SK-N-SH (cell line): ENCODE measurements at regions not wholly inside any gene's neighbourhood (a gene's known extent, or its start where the extent isn't known, plus 50 kb on each side); places are given as distances from the start of the nearest gene placed in this dataset.

ENCODE experiments used
- CTCF ChIA-PET: fragments of 300-600, 350-600 bp; formaldehyde crosslinking; extraction: SDS; loops from one replicate; lab custom pipeline; 2021; lab: Yijun Ruan, JAX
- POLR2A ChIA-PET: fragments of 350-600 bp; sonication (Branson Sonifier 250); formaldehyde crosslinking; extraction: SDS; loops from one replicate; lab custom pipeline; 2020; ENCODE audit warnings: antibody characterized with exemption, inconsistent platforms; lab: Yijun Ruan, JAX
- DNase-seq: peaks from one replicate; pipeline ENCODE4 v3.0.0; 2012
- H2AFZ ChIP-seq: fragments of 200-600 bp; sonication (generic); 2 replicates; pipeline ENCODE4 v1.8.1; 2016; ENCODE audit warnings: antibody characterized with exemption, mild to moderate bottlenecking, low read depth
- H3F3A ChIP-seq: fragments of 200-600 bp; sonication (generic); replicated peaks from 2 replicates; pipeline ENCODE3; 2016; ENCODE audit warnings: antibody characterized with exemption, mild to moderate bottlenecking; ENCODE audit not compliant: insufficient read depth
- H3K27ac ChIP-seq, 2 experiments: fragments of 200-500 bp in 1 of 2; fragments of 200-600 bp in 1 of 2; sonication (Bioruptor generic) in 1 of 2; sonication (generic), shearing (Covaris generic) in 1 of 2; 2 replicates each; pipeline versions ENCODE4 v1.5.1 to v1.6.1; 2014 to 2016; ENCODE audit warnings: low read depth in 2 of 2, inconsistent platforms in 1 of 2, low read length in 1 of 2, mild to moderate bottlenecking in 1 of 2, mixed read lengths in 1 of 2
- H3K27me3 ChIP-seq: fragments of 200-600 bp; sonication (generic), shearing (Covaris generic); 2 replicates; pipeline ENCODE4 v1.6.1; 2016; ENCODE audit warnings: mixed run types; ENCODE audit not compliant: insufficient read depth
- H3K36me3 ChIP-seq, 2 experiments: fragments of 200-500 bp in 1 of 2; fragments of 200-600 bp in 1 of 2; sonication (Bioruptor generic) in 1 of 2; sonication (generic) in 1 of 2; replicated peaks in 1 of 2; 2 replicates each; pipeline versions ENCODE3 to v1.5.1; 2014 to 2016; ENCODE audit warnings: low read length in 1 of 2, mild to moderate bottlenecking in 1 of 2; ENCODE audit not compliant: insufficient read depth in 2 of 2, control insufficient read depth in 1 of 2
- H3K4me1 ChIP-seq, 2 experiments: fragments of 200-500 bp in 1 of 2; fragments of 200-600 bp in 1 of 2; sonication (Bioruptor generic) in 1 of 2; sonication (generic), shearing (Covaris generic) in 1 of 2; 2 replicates each; pipeline versions ENCODE4 v1.5.1 to v1.6.1; 2014 to 2016; ENCODE audit warnings: low read depth in 1 of 2, low read length in 1 of 2, mixed run types in 1 of 2; ENCODE audit not compliant: insufficient read depth in 2 of 2, control insufficient read depth in 1 of 2
- H3K4me2 ChIP-seq: fragments of 200-600 bp; sonication (generic), shearing (Covaris generic); 2 replicates; pipeline ENCODE4 v1.6.1; 2017; ENCODE audit warnings: mixed run types
- H3K4me3 ChIP-seq, 2 experiments: fragments of 200-500 bp in 1 of 2; fragments of 200-600 bp in 1 of 2; sonication (Bioruptor generic) in 1 of 2; sonication (generic), shearing (Covaris generic) in 1 of 2; 2 replicates each; pipeline versions ENCODE4 v1.5.1 to v1.8.1; 2014 to 2016; ENCODE audit warnings: low read depth in 2 of 2, inconsistent platforms in 1 of 2, low read length in 1 of 2, mild to moderate bottlenecking in 1 of 2, mixed read lengths in 1 of 2, moderate library complexity in 1 of 2
- H3K79me2 ChIP-seq: fragments of 200-600 bp; sonication (generic); 2 replicates; pipeline ENCODE4 v1.8.1; 2017; ENCODE audit warnings: mild to moderate bottlenecking; ENCODE audit not compliant: insufficient read depth
- H3K9ac ChIP-seq: fragments of 200-600 bp; sonication (generic); 2 replicates; pipeline ENCODE4 v1.6.1; 2017; ENCODE audit warnings: mixed run types
- H3K9me2 ChIP-seq: fragments of 200-600 bp; sonication (generic); 2 replicates; pipeline ENCODE4 v1.6.1; 2017; ENCODE audit warnings: mixed run types
- H3K9me3 ChIP-seq: fragments of 200-600 bp; sonication (generic); 2 replicates; pipeline ENCODE4 v1.6.1; 2017; ENCODE audit warnings: mixed run types, mild to moderate bottlenecking, moderate library complexity
- H4K20me1 ChIP-seq: fragments of 200-600 bp; sonication (generic); 2 replicates; pipeline ENCODE4 v1.6.1; 2017; ENCODE audit warnings: mild to moderate bottlenecking, mixed run types; ENCODE audit not compliant: insufficient read depth
- CTCF ChIP-seq: fragments of 200-600 bp; sonication (generic); IDR thresholded peaks from 2 replicates; pipeline ENCODE4 v1.6.1; 2017; ENCODE audit warnings: antibody characterized with exemption, mild to moderate bottlenecking, moderate library complexity
- ELF1 ChIP-seq: IDR thresholded peaks from 2 replicates; pipeline ENCODE4 v1.4.0; 2012
- EP300 ChIP-seq, 2 experiments: IDR thresholded peaks; 2 replicates each; pipeline versions ENCODE4 v1.4.0 to v1.6.1; 2012; ENCODE audit warnings: borderline replicate concordance in 1 of 2, low read depth in 1 of 2, low read length in 1 of 2
- FOSL2 ChIP-seq: IDR thresholded peaks from 2 replicates; pipeline ENCODE4 v1.4.0; 2012; ENCODE audit warnings: low read depth, mild to moderate bottlenecking, moderate library complexity, borderline replicate concordance
- JUND ChIP-seq: IDR thresholded peaks from 2 replicates; pipeline ENCODE4 v1.4.0; 2012
- MAX ChIP-seq: IDR thresholded peaks from 2 replicates; pipeline ENCODE4 v1.4.0; 2012; ENCODE audit warnings: low read depth
- MXI1 ChIP-seq: IDR thresholded peaks from 2 replicates; pipeline ENCODE4 v1.6.1; 2012; ENCODE audit warnings: mild to moderate bottlenecking, low read depth, low read length, improper control_type of control experiment
- POLR2AphosphoS5 ChIP-seq: IDR thresholded peaks from 2 replicates; pipeline ENCODE4 v1.6.1; 2012; ENCODE audit warnings: low read depth, low read length
- RAD21 ChIP-seq: IDR thresholded peaks from 2 replicates; pipeline ENCODE4 v1.6.1; 2012; ENCODE audit warnings: mild to moderate bottlenecking, low read length
- RCOR1 ChIP-seq: fragments of 150-350 bp; IDR thresholded peaks from 2 replicates; pipeline ENCODE4 v1.6.1; 2017; ENCODE audit warnings: antibody characterized with exemption, low read length
- RFX5 ChIP-seq: IDR thresholded peaks from 2 replicates; pipeline ENCODE4 v1.6.1; 2012; ENCODE audit warnings: mild to moderate bottlenecking, improper control_type of control experiment, low read length
- SIN3A ChIP-seq: IDR thresholded peaks from 2 replicates; pipeline ENCODE4 v1.6.1; 2012; ENCODE audit warnings: low read depth, mild to moderate bottlenecking, low read length, moderate library complexity, borderline replicate concordance
- TCF12 ChIP-seq: IDR thresholded peaks from 2 replicates; pipeline ENCODE4 v1.4.0; 2012
- TEAD4 ChIP-seq: IDR thresholded peaks from 2 replicates; pipeline ENCODE4 v1.4.0; 2012; ENCODE audit warnings: mild to moderate bottlenecking, borderline replicate concordance; ENCODE audit not compliant: insufficient read depth
- YY1 ChIP-seq: IDR thresholded peaks from 2 replicates; pipeline ENCODE4 v1.4.0; 2012; ENCODE audit warnings: low read depth, mild to moderate bottlenecking
- WGBS: methylation state at CpG from one replicate; pipeline ENCODE4 v1.1.6; 2017; ENCODE audit warnings: low lambda C conversion rate; 5-methylcytosine and 5-hydroxymethylcytosine counted together
- TF ChIP-seq, protein P1 (sequence below): IDR thresholded peaks from 2 replicates; pipeline ENCODE4 v1.6.1; 2012; ENCODE audit warnings: mild to moderate bottlenecking, low read depth, low read length, moderate library complexity

DNA sequence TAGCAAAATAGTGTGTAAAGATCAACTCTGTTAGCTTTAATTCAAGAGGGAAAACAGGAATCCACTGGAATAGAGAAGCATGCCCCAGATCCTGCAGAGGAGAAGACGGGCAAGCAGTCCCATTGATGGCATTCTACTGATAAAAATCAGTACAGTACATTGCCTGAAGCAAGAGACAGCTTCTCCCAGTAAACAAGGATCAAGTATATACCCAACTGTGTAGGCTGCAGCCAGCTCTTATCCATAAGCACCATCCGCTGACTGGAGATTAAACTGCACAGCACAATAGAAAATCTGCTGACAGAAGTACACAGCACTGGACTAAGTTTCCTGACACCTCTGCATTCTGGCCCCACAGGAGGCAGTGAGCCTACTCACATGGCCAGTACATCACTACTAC is 110.1 kb downstream of the COX18 start:
- Histone ChIP-seq H4K20me1 (no peaks in the 10 kb centered on the region), H3K4me3 (no peak overlapping the region), H3K27me3 (no peaks in the 10 kb centered on the region), H3K9me2 (no peaks in the 10 kb centered on the region), H2AFZ (no peak overlapping the region), H3K4me2 (no peak overlapping the region), H3K9ac (no peak overlapping the region), H3K4me1 (no peaks in the 10 kb centered on the region), H3F3A (no peaks in the 10 kb centered on the region), H3K79me2 (no peaks in the 10 kb centered on the region), H3K27ac (no peak overlapping the region), H3K36me3 (peaks cover 0 to 3% of the 10 kb centered on the region in 2 experiments), H3K9me3 (0 out of 2 replicates have a peak, but pooled peaks cover 4% of the 10 kb centered on the region)
- WGBS = 37% methylated on average over 1 of the region's 2 CpGs
- POLR2A ChIA-PET = no interaction called here
- DNase-seq = no peak
- CTCF ChIA-PET = no interaction called here
- TF ChIP-seq SIN3A (no peak), EP300 (IDR thresholded peaks at IDR 0.05; ENCODE audit: borderline replicate concordance in 1 of 2, low read depth in 1 of 2, low read length in 1 of 2) (no peak), RCOR1 (no peak), RFX5 (no peak), JUND (no peak), FOSL2 (no peak), POLR2AphosphoS5 (no peak), MAX (no peak), MXI1 (no peak), CTCF (no peak), ELF1 (no peak), RAD21 (no peak), TCF12 (no peak), TEAD4 (no peak), YY1 (no peak)
- TF ChIP-seq, protein P1, sequence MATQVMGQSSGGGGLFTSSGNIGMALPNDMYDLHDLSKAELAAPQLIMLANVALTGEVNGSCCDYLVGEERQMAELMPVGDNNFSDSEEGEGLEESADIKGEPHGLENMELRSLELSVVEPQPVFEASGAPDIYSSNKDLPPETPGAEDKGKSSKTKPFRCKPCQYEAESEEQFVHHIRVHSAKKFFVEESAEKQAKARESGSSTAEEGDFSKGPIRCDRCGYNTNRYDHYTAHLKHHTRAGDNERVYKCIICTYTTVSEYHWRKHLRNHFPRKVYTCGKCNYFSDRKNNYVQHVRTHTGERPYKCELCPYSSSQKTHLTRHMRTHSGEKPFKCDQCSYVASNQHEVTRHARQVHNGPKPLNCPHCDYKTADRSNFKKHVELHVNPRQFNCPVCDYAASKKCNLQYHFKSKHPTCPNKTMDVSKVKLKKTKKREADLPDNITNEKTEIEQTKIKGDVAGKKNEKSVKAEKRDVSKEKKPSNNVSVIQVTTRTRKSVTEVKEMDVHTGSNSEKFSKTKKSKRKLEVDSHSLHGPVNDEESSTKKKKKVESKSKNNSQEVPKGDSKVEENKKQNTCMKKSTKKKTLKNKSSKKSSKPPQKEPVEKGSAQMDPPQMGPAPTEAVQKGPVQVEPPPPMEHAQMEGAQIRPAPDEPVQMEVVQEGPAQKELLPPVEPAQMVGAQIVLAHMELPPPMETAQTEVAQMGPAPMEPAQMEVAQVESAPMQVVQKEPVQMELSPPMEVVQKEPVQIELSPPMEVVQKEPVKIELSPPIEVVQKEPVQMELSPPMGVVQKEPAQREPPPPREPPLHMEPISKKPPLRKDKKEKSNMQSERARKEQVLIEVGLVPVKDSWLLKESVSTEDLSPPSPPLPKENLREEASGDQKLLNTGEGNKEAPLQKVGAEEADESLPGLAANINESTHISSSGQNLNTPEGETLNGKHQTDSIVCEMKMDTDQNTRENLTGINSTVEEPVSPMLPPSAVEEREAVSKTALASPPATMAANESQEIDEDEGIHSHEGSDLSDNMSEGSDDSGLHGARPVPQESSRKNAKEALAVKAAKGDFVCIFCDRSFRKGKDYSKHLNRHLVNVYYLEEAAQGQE = no peak
